Panc1 (cell line): ENCODE measurements at regions not wholly inside any gene's neighbourhood (a gene's known extent, or its start where the extent isn't known, plus 50 kb on each side); places are given as distances from the start of the nearest gene placed in this dataset.

Experiments
- CTCF ChIP-seq: fragments of 450-650 bp; IDR thresholded peaks from 2 replicates; pipeline ENCODE4 v1.5.1; 2017; ENCODE audit warnings: mild to moderate bottlenecking
- POLR2AphosphoS5 ChIP-seq: IDR thresholded peaks from 2 replicates; pipeline ENCODE4 v1.6.1; 2012; ENCODE audit warnings: mild to moderate bottlenecking, low read depth, low read length, moderate library complexity
- SIN3A ChIP-seq: IDR thresholded peaks from 2 replicates; pipeline ENCODE4 v1.6.1; 2012; ENCODE audit warnings: low read depth, mild to moderate bottlenecking, low read length, moderate library complexity, borderline replicate concordance; ENCODE audit not compliant: insufficient read depth
- TCF7L2 ChIP-seq: IDR thresholded peaks from 2 replicates; pipeline ENCODE4 v1.6.1; 2011; ENCODE audit warnings: mild to moderate bottlenecking, low read depth, low read length, inconsistent platforms
- TF ChIP-seq, protein P1 (sequence below), 2 experiments: IDR thresholded peaks; 2 replicates each; pipeline ENCODE4 v1.6.1; 2011 to 2012; ENCODE audit warnings: low read depth in 2 of 2, control low read depth in 1 of 2, low read length in 1 of 2, mild to moderate bottlenecking in 1 of 2, moderate library complexity in 1 of 2; ENCODE audit not compliant: insufficient read depth in 1 of 2

DNA sequence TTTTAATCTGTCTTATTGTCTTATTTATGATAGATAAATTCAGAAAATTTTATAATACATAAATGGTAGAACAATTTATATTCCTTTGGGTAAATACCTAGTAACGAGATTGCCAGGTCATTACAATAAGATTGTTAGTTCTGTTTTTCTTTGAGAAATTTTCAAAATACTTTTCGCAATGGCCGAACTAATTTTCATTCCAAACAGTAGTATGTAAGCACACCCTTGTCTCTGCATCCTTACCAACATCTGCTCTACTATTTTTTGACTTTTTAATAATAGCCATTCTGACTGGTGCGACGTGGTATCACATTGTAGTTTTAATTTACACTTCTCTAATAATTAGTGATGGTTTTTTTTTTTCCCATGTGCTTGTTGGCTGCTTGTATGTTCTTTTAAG lies 351.4 kb upstream of the LUZP2 start:
- TF ChIP-seq POLR2AphosphoS5 (no peak), CTCF (no peak), TCF7L2 (no peak), SIN3A (no peak)
- TF ChIP-seq, protein P1, sequence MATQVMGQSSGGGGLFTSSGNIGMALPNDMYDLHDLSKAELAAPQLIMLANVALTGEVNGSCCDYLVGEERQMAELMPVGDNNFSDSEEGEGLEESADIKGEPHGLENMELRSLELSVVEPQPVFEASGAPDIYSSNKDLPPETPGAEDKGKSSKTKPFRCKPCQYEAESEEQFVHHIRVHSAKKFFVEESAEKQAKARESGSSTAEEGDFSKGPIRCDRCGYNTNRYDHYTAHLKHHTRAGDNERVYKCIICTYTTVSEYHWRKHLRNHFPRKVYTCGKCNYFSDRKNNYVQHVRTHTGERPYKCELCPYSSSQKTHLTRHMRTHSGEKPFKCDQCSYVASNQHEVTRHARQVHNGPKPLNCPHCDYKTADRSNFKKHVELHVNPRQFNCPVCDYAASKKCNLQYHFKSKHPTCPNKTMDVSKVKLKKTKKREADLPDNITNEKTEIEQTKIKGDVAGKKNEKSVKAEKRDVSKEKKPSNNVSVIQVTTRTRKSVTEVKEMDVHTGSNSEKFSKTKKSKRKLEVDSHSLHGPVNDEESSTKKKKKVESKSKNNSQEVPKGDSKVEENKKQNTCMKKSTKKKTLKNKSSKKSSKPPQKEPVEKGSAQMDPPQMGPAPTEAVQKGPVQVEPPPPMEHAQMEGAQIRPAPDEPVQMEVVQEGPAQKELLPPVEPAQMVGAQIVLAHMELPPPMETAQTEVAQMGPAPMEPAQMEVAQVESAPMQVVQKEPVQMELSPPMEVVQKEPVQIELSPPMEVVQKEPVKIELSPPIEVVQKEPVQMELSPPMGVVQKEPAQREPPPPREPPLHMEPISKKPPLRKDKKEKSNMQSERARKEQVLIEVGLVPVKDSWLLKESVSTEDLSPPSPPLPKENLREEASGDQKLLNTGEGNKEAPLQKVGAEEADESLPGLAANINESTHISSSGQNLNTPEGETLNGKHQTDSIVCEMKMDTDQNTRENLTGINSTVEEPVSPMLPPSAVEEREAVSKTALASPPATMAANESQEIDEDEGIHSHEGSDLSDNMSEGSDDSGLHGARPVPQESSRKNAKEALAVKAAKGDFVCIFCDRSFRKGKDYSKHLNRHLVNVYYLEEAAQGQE (IDR thresholded peaks at IDR 0.05; ENCODE audit: insufficient read depth in 1 of 2, low read depth in 2 of 2, low read length in 1 of 2) = no peak
